NCI-H146 (cell line): ENCODE measurements at regions not wholly inside any gene's neighbourhood (a gene's known extent, or its start where the extent isn't known, plus 50 kb on each side); places are given as distances from the start of the nearest gene placed in this dataset.
A peak's percentile ranks its signal among the peaks of the same experiment; 100 is the strongest.

Source experiments
- DNase-seq: peaks from one replicate; lab custom pipeline; 2025; lab: John Stamatoyannopoulos, UW

DNA sequence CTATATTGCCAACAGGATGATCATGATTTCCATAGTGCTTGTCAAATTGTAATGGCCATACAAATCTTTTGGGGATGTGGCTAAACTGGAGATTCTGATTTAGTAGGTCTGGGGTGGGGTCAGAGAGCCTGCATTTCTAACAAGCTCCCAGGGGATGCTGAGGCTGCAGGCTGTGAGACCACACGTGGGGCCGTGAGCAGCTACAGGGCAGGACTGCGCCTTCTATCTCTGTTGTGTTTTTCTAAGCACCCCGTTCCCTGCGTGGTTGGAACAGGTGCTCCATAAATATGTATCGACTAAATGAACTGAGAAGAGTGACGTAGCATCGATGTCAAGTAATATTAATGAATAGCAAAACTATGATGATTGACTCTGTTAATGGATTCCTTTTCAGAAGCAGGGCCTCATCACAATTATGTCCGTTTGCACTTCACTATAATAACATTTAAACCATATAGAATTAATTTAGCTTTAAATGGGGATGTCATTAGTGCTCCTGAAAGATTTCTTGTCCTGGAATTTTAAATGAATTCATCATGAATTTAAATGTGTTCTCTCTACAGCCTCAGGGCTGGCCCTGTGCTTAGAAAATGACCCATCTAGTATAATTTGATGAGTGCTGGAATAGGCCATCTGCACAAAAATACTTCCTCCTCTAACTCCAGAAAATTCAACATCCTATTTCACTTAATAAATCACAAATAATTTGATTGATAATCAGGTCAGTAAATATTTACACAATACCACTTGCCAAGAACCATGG, 51.7 kb upstream of the SIAH3 start:
- peak; percentile 27 for DNase-seq
